HG03066 (cell line): ENCODE measurements at regions not wholly inside any gene's neighbourhood (a gene's known extent, or its start where the extent isn't known, plus 50 kb on each side); places are given as distances from the start of the nearest gene placed in this dataset.

ENCODE experiments used
- ATAC-seq: cut with Tn5 transposase; IDR thresholded peaks from one replicate; pipeline ENCODE4 v1.9.1; 2021; ENCODE audit warnings: low read depth; ENCODE audit not compliant: unreplicated experiment

DNA sequence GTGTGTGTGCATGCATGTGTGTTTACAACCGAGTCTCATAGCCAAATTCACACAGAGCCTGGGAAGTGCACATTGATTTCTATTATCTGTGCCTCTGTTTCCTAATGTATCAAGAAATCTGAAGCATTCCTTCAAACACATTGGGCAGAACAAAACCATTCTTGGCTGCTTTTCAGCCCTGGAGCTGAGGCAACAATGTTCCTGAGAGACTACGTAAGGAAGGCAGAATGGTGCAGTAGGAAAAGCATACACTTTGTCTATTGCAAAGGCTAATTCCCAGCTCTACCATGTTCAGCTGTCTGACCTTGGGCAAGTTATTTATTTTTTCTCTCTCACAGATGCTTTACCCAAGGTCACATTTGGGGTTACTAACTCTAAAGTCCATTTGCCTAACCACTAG is 575.5 kb downstream of the SOX6 start:
- ATAC-seq: no peak

- no peak for ATAC-seq
These were observed 572.7 kb downstream of the SOX6 start for GRCh38 chr11:15783619-15784018.

DNA sequence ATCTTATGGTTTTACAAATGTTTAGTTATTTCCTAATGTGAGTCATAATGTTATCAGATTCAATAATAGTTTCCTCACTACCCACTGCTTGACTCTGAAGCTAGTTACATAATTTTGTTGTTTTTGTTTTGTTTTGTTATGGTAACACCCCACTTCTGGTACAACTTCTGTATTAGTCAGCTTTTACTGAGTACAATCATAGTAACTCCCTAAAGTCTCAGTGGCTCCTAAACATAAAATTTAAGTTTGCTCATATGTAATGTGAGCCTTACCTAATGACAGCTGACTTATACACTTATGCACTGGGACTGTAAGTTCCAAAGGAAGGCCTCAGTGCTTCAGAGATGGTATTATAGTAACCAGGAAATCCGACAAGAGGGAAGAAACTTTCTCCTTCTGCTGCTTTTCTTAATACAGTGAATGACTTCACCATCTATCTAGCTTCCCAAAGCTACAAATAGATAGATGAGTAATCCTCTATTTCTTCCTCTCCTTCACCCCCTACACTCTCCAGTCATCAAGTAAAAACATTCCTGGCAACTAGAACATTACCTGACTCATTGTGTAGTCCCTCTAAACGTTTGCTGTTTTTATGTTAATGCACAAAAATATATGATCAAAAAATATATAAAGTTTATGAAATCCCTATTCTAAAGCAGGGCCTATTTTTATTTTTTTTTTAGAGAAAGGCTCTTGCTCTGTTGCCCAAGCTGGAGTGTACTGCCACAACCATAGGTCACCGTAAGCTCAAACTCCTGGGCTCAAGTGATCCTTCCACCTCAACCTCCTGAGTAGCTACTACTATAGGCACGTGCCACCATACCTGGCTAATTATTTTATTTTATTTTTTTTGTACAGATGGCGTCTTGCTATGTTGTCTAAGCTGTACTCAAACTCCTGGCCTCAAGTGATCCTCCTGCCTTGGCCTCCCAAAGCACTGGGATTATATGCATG is 563.0 kb downstream of the SOX6 start:
- ATAC-seq: no peak

GRCh38 chr11:15794361-15795150 is 561.8 kb downstream of the SOX6 start:
- ATAC-seq: no peak

GRCh38 chr11:15795378-15795777 is 561.0 kb downstream of the SOX6 start:
- no peak for ATAC-seq

DNA sequence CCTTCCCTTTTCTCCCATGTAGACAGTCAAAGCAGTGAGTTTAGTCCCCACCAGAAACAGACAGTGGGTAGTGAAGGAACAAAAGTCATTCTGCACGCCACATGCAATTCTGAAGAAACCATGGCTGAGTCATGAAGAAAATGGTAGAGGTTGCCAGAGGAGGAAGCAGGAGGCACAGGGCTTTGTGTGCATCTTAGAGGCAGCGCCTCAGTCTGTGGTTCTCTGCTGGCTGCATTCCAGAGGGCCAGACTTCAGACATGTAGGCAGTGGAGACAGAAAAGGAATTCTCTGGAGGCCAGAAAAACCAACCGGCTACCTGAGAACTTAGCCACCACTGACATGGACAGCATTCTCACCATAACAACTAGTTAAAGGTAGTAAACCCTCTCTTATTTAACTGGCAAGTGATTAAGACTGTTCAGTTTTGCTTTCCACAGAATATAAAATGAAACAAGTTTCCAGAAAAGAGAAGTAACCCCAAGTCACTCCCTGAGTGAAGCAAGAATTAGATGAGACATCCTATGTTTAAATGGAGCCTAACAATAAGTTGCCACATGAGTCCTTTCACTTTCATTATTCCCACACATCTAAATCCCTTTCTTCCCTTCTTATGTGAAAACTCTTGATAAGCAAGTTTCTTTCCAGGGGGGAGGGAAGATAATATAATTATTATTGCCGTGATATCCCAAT is 556.1 kb downstream of the SOX6 start:
- ATAC-seq: no peak

- ATAC-seq: no peak
These were observed 555.2 kb downstream of the SOX6 start for GRCh38 chr11:15801126-15801525.

GRCh38 chr11:15801616-15802015 is 554.7 kb downstream of the SOX6 start:
- ATAC-seq: no peak

- ATAC-seq: no peak
These were observed 550.6 kb downstream of the SOX6 start for GRCh38 chr11:15805726-15806125.

DNA sequence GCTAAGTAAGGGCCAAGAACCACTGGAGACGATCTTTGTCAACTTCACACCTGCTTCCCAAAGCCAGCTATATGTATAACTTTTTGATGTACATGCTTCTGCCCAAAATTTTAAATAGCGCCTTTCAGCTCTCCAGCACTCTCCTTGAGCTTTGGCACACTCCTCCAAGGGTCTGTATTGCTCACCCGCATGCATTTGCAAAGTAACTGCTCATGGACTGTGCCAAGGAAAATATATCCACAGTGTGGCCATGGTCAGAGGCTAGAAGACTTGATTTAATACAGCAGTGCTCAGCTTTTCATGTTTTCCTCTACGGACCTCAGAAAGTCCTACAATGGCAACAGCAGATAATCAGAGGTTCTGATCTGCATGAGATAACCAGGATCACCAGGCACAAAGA is 550.1 kb downstream of the SOX6 start:
- ATAC-seq: no peak

DNA sequence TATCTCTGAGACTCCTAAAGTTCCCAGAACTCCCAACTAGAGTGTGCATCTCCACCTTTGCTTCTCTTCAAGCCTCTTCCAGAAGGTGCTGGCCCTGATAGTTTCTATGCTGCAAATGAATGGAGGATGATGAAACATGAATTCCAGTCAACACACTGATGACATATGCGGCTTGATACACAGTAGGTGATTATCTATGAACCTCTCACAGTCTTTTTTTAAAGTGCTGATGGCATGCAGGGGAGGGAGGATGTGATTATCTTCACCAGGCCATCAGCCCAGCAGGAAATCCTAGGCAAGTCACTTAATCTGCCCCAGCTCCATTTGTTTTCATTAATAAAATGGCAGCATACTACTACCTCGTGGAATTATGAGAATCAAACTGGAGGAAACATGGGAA is 548.5 kb downstream of the SOX6 start:
- ATAC-seq: no peak

DNA sequence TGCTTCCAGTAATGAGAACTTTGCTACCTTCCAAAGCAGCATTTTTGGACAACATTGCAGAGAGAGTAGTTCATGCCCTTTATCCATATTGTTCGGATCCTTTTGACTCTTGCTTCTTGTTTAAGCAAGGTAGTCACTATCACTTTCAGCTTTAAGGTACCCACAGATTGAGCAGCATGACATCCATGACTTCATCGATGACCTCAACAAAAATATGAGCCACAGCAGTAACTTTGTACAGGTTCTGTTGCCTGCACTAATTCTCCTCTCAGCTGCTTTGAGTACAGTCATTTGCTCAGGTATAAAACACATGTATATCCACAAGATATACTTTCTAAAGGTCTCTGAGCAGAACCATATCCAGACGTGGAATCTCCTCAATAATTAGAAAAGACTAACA is 546.3 kb downstream of the SOX6 start:
- ATAC-seq: no peak

DNA sequence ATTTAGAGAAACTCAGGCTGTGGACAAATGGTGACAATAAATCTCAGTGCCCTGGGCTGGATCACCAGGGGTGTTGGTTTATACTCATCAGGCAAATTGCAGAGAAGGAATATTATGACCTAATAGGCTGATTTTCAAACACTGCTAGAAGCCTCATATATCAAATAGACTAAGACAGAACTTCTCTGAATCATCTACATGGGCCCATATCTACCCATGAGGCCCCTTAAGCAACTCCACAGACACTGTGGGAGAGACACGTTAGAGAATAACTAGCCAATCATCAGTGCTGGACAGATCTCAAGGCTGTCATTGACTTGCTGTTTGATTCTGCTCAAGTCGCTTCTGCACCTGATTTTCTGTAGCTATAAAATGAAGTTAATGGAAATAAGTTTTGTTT is 545.8 kb downstream of the SOX6 start:
- no peak for ATAC-seq

DNA sequence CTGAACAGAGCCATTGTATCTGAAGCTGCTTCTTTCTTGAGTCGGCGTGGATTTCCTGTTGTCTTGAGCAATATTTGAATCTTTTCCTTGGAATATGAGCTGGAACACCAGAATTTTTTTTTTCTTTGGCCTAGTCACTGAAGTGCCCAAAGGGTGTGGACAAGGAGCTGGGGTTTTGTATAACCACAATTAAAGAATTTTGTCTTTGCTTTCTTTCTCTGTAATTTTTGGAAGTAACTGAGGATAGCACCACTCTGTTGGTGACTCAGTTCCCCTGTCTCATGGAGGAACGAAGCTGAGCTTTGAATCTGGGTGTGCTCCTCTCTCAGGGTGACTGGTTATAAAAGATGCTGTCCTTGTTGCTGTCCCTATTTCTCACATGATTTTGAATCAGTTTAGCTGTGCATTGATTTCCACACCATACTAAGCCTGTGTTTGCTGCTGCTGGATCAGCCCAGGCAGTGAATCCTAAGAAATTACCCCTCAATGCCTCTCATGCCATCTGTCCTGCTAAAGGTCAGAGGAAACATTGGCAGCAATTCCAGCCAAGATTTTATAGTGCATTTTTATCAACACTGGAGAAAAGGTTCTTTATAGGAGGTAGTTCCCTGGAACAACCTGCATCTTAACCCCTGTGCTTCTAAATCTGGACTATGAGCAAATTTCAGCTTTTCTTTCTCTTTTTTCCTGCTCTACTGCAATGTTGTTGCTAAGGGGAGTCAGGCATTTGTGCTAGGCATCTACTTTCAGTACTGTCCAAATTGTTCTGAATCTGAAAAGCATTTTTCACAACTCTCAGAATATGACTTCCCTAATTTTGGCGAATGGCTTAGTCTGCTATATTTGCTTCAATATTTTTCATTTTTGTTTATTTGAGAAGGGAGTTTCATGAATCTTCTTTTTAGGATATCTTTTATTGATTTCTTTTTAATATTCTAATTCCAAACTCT is 540.8 kb downstream of the SOX6 start:
- ATAC-seq: no peak

GRCh38 chr11:15816260-15816871 is 540.0 kb downstream of the SOX6 start:
- no peak for ATAC-seq

DNA sequence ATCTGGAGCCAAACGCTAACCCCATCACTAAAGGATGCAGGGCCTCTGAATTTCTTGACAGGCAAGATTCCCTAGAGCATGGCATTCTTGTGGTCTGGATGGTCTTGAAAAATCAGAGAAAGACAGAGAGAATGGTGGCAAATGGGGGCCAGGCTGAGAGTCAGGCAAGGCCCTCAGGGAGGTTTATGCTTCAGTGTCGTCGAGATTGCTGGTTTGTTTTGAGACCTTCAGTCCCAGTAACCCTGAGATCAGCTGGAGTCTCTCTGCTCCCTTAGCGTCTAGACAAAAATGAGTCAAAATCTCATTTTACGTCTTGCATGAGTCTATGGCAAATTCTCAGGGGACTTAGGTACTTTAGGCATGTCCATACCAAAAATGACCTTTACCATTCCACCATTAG is 539.3 kb downstream of the SOX6 start:
- ATAC-seq: no peak

DNA sequence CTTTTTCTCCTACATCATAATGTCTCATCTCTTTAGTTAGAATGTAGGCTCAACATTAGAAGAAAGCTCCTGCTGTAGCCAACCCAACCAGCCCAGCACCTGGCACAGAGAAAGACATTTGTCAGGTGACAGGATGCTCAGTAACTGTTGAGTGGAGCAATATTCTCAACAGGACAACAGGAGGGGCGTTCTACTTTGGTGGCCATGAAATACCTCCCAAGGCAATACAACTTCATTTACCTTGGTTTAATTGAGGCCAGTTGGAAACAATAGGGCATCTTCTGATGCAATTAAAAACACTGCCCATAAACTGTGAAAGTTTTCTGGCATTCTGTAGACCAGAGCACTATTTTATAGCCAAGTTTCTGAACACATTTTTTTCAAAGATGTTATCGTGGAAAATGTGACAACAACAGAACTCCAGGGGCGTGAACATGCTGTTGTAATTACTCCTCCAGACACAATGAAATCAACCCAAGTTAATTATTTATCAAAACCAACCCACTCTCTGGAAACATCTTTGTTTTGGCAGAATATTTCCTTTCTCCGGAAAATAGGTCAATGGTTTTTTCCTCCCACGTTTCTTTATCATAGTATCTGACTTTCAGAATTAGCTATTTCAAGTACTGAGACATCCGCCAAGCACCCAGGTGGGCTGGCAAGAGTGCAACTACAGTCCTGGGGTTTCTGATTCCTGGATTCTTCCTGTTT is 538.1 kb downstream of the SOX6 start:
- no peak for ATAC-seq

- ATAC-seq: peak; percentile 80
These were observed 536.6 kb downstream of the SOX6 start for GRCh38 chr11:15819679-15820286.

- ATAC-seq: no peak
These were observed 534.9 kb downstream of the SOX6 start for GRCh38 chr11:15821451-15821850.
